Stimulated activated CD4-positive, alpha-beta T cell treated with anti-CD3 and anti-CD28 coated beads, Interleukin-1b, Interleukin-23, amount 100 ng/mL, for 4 hours (primary cell): ENCODE measurements at regions not wholly inside any gene's neighbourhood (a gene's known extent, or its start where the extent isn't known, plus 50 kb on each side); places are given as distances from the start of the nearest gene placed in this dataset.
"Not testable (repeated sequence)": the region's sequence is repeated elsewhere in the genome, so short reads cannot be mapped to it uniquely, and the experiment has no call there.

ENCODE experiments used
- DNase-seq, 2 donors: peaks; one replicate each; pipeline ENCODE4 v3.0.0-alpha.2; 2020; ENCODE audit warnings: low read depth in 2 of 2

DNA sequence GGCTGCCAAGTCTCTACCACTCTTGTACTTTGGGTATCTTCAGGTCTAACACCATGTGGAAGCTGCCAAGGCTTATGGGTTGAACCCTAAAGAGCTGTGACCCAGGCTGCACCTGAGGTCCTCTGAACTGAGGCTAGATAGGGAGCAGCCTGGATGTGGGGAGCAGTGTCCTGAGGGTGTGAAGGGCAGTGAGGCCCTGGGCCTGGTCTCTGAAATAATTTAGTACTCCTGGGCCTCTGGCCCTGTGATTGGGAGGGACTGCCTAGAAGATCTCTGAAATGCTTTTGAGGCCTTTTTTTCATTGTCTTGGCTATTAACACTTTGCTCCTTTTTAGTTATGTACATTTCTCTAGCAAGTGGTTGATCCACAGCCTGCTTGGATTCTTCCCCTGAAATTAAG, 847.2 kb upstream of the B3GALT2 start:
- no peak for DNase-seq

DNA sequence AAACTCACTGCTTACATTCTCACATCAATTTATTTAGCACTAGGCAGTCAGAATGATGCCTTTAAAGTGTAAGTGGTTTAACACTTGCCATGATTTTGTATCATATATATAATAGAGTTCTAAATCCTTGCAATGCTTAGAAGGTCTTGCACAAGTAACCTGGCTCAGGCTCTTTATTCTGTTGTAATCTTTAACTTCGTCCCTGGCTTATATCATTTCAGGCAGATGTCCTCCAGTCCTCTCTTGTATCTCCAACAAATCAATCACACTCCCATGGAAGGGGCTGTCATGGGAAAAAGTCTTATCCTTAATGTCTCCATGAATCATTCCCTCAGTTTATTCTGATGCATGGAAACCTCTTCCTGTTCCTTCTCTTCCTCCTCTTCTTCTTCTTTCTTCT, 841.6 kb upstream of the B3GALT2 start:
- no peak for DNase-seq

- no peak for DNase-seq
Observed at GRCh38 chr1:194026422-194026821, 840.0 kb upstream of the B3GALT2 start.

DNA sequence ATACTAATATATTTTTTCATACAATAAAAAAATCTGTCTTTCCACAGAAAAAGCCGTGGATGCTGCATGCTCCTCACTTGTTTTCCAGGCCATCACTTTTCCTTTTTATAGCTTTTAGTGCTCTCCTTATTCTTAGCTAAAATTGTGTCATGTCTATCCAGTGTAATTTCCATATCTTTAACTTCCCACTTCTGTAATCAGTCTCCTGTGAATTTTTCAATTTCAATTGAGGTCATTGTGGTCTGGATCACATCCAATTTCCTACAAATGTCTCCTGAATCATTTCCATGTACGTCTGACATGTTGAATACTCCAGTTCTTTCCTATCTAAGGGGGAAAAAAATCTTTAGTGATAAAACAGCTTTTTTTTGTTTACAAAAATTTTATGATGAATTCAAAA, 838.2 kb upstream of the B3GALT2 start:
- no peak for DNase-seq

- DNase-seq = no peak
Observed at GRCh38 chr1:194014014-194014413, 827.6 kb upstream of the B3GALT2 start.

GRCh38 chr1:194013561-194013960, 827.1 kb upstream of the B3GALT2 start:
- DNase-seq = no peak

DNA sequence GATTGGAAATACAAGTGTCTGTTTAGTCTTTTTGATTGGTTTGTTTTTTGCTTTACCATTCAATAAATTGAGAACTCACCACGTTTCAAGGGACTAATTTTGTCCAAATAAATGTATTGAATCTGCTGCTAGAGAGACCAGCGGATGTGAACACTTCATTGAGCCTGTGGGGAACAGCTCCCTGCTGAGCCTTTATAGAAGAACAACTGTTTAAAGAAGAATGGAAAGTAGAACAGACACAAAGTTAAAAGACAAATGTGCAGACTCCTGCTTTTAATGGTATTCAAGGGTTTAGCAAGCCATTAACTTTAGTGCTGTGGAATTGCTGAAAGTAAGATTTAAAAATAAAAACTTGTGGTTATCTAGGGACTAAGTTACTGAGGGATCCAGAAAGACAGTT, 817.7 kb upstream of the B3GALT2 start:
- no peak for DNase-seq

GRCh38 chr1:194001726-194002350, 815.4 kb upstream of the B3GALT2 start:
- not testable (repeated sequence) for DNase-seq

GRCh38 chr1:193988885-193989284, 802.5 kb upstream of the B3GALT2 start:
- DNase-seq = no peak

- DNase-seq = no peak
Observed at GRCh38 chr1:193979219-193979618, 792.8 kb upstream of the B3GALT2 start.

- no peak for DNase-seq
Observed at GRCh38 chr1:193974286-193974798, 787.9 kb upstream of the B3GALT2 start.

DNA sequence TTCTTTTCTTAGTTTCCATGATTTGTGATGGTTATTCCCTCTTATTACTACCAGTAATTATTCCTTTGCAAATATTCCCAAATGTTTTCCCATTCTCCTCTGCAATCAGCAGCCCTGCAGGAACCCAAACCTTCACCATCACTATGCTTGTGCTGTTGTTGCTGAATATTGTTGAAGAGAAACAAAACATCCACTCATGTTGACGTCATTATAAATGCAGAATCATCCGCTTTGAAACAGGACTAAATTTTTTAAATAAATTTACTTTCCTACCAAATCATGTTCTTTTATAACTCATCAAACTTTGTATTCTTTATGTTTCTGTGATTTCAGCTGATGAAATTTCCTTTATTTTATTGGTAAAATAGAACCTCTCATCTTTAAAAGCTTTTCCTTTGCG, 787.0 kb upstream of the B3GALT2 start:
- no peak for DNase-seq

DNA sequence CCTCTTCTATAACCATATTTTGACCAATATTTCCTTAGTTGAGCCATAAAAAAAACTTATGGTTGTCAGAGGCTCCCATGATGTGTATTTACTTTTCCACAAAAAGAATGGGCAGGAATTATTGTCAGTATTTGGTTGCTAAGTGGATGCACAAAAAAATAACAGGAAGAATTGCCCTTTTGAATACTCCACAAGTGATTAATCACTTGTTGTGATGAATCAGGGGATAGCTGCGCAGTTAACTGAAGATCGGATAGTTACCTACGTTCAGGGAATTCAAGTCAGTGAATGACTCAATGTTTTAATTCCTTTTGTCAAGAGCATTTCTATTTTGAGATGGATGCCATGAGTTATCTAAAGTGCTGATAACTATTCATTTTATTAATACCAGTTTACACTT, 785.2 kb upstream of the B3GALT2 start:
- DNase-seq = no peak

GRCh38 chr1:193960499-193960898, 774.1 kb upstream of the B3GALT2 start:
- no peak for DNase-seq

DNA sequence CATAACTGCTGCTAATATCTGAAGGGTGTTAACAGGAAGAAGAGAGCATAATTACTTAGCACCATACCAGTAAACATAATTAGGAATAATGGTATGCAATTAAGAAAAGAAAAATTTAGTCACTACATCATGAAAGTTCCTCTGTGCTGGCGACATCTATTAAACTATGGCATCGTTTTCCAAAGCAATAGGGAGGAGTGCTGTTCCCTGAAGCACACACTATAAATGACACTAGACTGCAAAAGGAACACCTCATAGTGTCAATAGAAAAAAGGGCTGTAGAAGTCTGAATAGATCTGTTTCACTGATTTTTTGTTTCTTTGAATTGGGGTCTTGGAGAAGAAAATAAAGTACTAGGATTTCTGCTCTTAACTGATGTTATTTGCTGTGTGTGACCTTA, 773.6 kb upstream of the B3GALT2 start:
- DNase-seq = no peak

DNA sequence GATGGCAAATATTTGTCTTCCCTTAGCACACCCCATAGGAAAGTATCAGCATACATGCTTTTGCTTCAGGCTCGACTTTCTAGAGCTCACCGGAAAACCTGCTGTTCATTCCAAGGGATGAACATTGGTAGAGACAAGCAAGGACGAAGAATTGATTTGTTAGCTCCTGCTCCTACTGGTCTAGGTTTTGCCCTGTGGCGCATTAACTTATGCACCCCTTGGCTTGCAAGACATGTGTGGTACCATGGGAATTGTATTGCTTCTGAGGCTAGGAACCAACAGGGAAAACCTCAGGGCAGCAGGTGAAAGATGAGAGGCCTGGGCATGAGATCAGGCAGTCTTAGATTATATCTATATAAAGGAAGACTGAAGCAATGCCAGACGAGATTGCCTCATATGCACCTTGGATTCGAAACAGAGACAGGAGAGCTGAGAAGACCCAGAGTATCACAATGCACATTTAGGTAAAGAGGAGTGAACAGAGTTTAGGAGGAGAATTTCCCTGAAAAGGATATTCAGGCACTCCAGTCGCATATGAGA, 771.2 kb upstream of the B3GALT2 start:
- DNase-seq = no peak

DNA sequence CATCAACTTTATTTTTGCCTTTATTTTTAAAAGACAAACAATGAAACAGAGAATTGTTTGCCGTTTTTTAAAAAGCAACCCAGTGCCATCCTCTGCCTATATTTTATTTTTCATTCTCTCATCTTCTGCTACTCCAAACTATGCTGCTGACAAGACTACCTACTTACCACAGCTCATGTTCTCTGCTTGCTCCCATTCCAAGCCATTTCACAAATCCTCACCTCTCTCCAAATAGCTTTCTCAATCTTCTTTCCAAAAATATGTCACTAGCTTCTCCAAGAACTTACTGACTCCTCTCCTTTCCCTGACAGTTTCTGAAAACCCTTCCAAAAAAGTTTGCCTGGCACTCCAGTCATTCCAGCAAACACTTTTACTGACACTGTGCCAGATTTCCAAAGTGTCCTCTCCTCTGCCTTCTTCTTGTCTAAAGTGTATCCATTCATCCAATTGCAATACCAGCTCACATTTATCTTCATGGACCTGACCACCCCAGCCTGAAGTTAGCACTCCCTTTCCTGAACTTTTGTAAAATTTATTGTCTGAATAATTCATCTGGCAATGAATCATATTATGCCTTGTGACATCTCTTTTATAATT, 766.5 kb upstream of the B3GALT2 start:
- no peak for DNase-seq

GRCh38 chr1:193951984-193952383, 765.6 kb upstream of the B3GALT2 start:
- no peak for DNase-seq

DNA sequence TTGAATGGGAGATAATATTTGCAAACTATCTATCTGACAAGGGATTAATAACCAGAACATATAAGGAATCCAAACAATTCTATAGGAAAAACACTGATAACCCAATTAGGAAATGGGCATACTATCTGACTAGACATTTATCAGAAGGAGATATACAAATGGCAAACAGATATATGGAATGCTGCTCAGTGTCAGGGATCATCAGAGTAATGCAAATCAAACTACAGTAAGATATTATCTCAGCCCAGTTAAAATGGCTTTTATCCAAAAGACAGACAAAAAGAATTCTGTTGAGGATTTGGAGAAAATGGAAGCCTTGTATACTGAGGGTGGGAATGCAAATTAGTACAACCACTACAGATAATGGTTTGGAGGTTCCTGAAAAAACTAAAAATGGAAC, 758.0 kb upstream of the B3GALT2 start:
- no peak for DNase-seq

DNA sequence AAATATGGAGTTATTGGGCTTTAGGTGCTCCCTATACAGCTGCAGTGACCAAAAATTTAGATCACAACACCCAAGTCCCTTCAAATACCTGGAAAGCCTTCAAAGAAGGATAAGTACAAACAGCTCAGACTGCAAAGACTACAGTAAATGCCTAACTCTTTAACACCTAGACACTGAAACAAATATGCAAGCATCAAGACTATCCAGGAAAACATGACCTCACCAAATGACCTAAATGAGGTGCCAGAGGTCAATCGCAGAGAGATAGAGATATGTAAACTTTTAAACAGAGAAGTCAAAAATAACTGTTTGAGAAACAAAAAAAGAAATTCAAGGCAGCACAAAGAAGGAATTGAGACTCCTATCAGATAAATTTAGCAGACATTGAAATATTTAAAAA, 753.8 kb upstream of the B3GALT2 start:
- no peak for DNase-seq

DNA sequence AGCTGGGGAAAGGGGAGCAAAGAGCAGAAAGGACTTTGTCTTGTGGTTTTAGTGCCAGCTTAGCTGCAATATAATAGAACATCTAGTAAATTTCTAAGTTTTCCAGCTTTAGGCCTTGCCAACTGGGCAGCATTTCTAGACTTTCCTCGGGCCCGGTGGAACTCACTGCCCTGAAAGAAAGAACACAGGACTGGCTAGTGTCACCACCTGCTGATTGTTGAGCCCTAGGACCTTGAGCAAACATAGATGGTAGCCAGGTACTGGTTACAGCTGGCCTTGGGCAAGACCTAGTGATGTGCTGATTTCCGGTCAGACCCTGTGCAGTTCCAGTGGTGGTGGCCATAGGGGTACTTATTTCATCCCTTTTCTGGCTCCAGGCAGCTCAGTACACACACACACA, 753.2 kb upstream of the B3GALT2 start:
- no peak for DNase-seq

- no peak for DNase-seq
Observed at GRCh38 chr1:193937308-193937707, 750.9 kb upstream of the B3GALT2 start.

- no peak for DNase-seq
Observed at GRCh38 chr1:193932979-193933378, 746.6 kb upstream of the B3GALT2 start.

GRCh38 chr1:193931356-193931755, 744.9 kb upstream of the B3GALT2 start:
- DNase-seq = no peak
